HG02943 (cell line): ENCODE measurements at regions not wholly inside any gene's neighbourhood (a gene's known extent, or its start where the extent isn't known, plus 50 kb on each side); places are given as distances from the start of the nearest gene placed in this dataset.
"Not testable (repeated sequence)": the region's sequence is repeated elsewhere in the genome, so short reads cannot be mapped to it uniquely, and the experiment has no call there.

ENCODE experiments used
- ATAC-seq: cut with Tn5 transposase; IDR thresholded peaks from one replicate; pipeline ENCODE4 v1.9.1; 2021; ENCODE audit warnings: mild to moderate bottlenecking, low read depth, moderate library complexity; ENCODE audit not compliant: unreplicated experiment

- no peak for ATAC-seq
Measured at GRCh38 chr1:88291611-88292354, 392.3 kb upstream of the PKN2 start.

- no peak for ATAC-seq
Measured at GRCh38 chr1:88293691-88294190, 390.3 kb upstream of the PKN2 start.

GRCh38 chr1:88296227-88296626 is 387.8 kb upstream of the PKN2 start:
- no peak for ATAC-seq

- ATAC-seq, result no peak
Measured at GRCh38 chr1:88296642-88297041, 387.4 kb upstream of the PKN2 start.

- ATAC-seq, result no peak
Measured at GRCh38 chr1:88298506-88298905, 385.6 kb upstream of the PKN2 start.

GRCh38 chr1:88300752-88301263 is 383.3 kb upstream of the PKN2 start:
- no peak for ATAC-seq

- no peak for ATAC-seq
Measured at GRCh38 chr1:88302843-88303486, 381.1 kb upstream of the PKN2 start.

GRCh38 chr1:88311265-88311664 is 372.8 kb upstream of the PKN2 start:
- ATAC-seq, result no peak

- no peak for ATAC-seq
Measured at GRCh38 chr1:88311907-88312306, 372.2 kb upstream of the PKN2 start.

GRCh38 chr1:88317396-88317795 is 366.7 kb upstream of the PKN2 start:
- ATAC-seq, result no peak

- ATAC-seq, result no peak
Measured at GRCh38 chr1:88318740-88319139, 365.3 kb upstream of the PKN2 start.

GRCh38 chr1:88320291-88320690 is 363.8 kb upstream of the PKN2 start:
- no peak for ATAC-seq

- no peak for ATAC-seq
Measured at GRCh38 chr1:88321706-88322105, 362.4 kb upstream of the PKN2 start.

GRCh38 chr1:88324899-88325298 is 359.2 kb upstream of the PKN2 start:
- ATAC-seq, result no peak

GRCh38 chr1:88327391-88328267 is 356.4 kb upstream of the PKN2 start:
- ATAC-seq, result no peak

GRCh38 chr1:88330201-88330600 is 353.9 kb upstream of the PKN2 start:
- ATAC-seq, result no peak

- ATAC-seq, result no peak
Measured at GRCh38 chr1:88333086-88333695, 350.9 kb upstream of the PKN2 start.

- no peak for ATAC-seq
Measured at GRCh38 chr1:88341447-88341846, 342.6 kb upstream of the PKN2 start.

GRCh38 chr1:88342081-88342480 is 342.0 kb upstream of the PKN2 start:
- not testable (repeated sequence) for ATAC-seq

- ATAC-seq, result no peak
Measured at GRCh38 chr1:88350648-88351047, 333.4 kb upstream of the PKN2 start.
